ENCODE measurements at regions not wholly inside any gene's neighbourhood (a gene's known extent, or its start where the extent isn't known, plus 50 kb on each side); places are given as distances from the start of the nearest gene placed in this dataset.
A peak's percentile ranks its signal among the peaks of the same experiment; 100 is the strongest.

DNA sequence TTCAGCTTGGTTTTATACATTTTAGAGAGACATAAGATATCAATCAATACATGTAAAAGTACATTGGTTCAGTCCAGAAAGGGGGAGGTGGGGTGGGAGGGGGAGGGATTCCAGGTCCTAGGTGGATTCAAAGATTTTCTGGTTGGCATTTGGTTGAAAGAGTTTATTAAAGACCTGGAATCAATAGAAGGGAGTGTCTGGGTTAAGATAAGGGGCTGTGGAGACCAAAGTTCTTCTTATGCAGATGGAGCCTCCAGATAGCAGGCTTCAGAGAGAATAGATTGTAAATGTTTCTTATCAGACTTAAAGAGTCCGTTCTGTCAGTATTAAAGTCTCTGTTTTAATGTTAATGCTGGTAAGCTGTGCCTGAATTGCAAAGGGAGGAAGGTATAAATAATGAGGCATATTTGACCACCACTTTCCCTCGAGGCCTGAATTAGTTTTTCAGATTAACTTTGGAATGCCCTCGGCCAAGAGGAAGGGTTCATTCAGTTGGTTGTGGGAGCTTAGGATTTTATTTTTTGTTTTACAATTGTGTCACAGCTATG, 169.9 kb downstream of the AASDH start:
- Histone ChIP-seq H3K36me3 (ENCODE audit: control insufficient read depth, insufficient read depth, low read length) (no peaks in the 10 kb centered on the region), H3K27me3 (ENCODE audit: control insufficient read depth, insufficient read depth, low read length) (no peaks in the 10 kb centered on the region), H3K4me1 (ENCODE audit: control insufficient read depth, insufficient read depth, low read length) (peaks cover 26% of the 10 kb centered on the region), H3K9ac (ENCODE audit: low read length) (peak overlapping the region; percentile 12), H3K4me3 (ENCODE audit: low read length) (no peak overlapping the region), H3K9me3 (ENCODE audit: control insufficient read depth, low read length) (no peaks in the 10 kb centered on the region)

DNA sequence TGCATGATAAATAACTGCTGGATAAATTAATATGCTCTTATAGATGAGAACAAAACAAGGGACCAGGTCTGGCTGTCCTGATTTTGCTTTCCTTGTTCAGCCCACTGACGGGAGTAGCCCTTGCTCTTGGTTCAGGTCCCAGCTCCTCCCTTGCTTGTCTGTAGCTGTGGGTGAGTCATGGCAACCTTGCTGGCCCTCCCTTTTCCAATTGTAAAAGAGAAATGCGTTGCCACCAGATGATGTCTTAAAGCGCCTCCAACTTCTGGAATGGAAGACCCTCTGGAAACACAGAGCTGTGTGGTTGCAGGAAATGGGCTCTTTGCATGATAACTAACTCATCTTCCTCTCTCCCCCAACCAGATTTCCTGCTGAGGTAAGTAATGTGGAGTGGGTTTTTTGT, 171.4 kb downstream of the AASDH start:
- H3K4me1 ChIP-seq (ENCODE audit: control insufficient read depth, insufficient read depth, low read length), result peaks cover 31% of the 10 kb centered on the region
- peaks cover 4% of the 10 kb centered on the region for H3K9me3 ChIP-seq (ENCODE audit: control insufficient read depth, low read length)
- no peaks in the 10 kb centered on the region for H3K36me3 ChIP-seq (ENCODE audit: control insufficient read depth, insufficient read depth, low read length)
- no peaks in the 10 kb centered on the region for H3K27me3 ChIP-seq (ENCODE audit: control insufficient read depth, insufficient read depth, low read length)
- H3K4me3 ChIP-seq (ENCODE audit: low read length), result peak overlapping the region; percentile 63
- H3K9ac ChIP-seq (ENCODE audit: low read length), result peak overlapping the region; percentile 79

DNA sequence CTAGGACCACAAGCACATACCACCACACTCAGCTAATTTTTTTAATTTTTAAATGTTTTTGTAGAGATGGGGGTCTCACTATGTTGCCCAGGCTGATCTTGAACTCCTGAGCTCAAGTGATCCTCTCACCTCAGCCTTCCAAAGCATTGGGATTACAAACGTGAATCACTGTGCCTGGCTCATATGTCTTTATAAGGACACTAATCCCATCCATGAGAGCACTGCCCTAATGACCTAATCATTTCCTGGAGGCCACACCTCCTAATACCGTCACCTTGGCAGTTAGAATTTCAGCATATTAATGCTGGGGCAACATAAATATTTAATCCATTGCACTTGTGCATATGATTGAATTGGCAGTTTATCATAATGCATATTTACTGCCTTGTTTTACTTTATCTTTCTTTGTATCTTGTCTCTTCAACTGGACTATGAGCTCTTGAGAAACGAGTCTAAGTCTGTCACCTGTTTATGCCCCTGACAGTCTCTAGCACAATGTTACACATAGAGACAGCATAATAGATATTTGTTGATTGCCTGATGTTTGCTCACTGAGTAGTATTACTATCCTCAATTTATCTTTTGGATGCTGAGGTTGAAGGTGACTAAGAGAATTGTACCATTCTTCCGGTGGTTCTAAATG, 172.0 kb downstream of the AASDH start:
- H3K36me3 ChIP-seq (ENCODE audit: control insufficient read depth, insufficient read depth, low read length), result no peaks in the 10 kb centered on the region
- peak overlapping the region; percentile 79 for H3K9ac ChIP-seq (ENCODE audit: low read length)
- H3K4me1 ChIP-seq (ENCODE audit: control insufficient read depth, insufficient read depth, low read length), result peaks cover 31% of the 10 kb centered on the region
- no peak overlapping the region for H3K4me3 ChIP-seq (ENCODE audit: low read length)
- peaks cover 4% of the 10 kb centered on the region for H3K9me3 ChIP-seq (ENCODE audit: control insufficient read depth, low read length)
- no peaks in the 10 kb centered on the region for H3K27me3 ChIP-seq (ENCODE audit: control insufficient read depth, insufficient read depth, low read length)

DNA sequence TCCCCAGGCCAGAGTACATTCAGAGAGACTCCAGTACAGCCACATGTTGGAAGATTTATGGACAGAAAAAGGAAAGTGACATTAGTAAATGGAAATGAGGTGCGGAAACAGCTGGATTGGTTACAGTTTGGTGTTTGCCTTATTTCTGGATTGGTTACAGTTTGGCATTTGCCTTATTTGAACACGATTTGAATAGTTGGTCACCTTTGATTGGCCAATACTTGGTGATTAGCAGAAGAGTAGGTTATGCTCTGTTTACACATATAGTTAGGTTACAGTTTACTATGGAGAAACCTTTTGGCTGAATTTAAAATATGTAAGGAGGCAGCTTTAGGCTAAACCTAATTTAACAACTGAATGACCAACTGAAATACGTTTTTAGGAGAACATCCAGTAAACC, 173.7 kb downstream of the AASDH start:
- Histone ChIP-seq H3K27me3 (ENCODE audit: control insufficient read depth, insufficient read depth, low read length) (no peaks in the 10 kb centered on the region), H3K4me3 (ENCODE audit: low read length) (no peak overlapping the region), H3K36me3 (ENCODE audit: control insufficient read depth, insufficient read depth, low read length) (no peaks in the 10 kb centered on the region), H3K9me3 (ENCODE audit: control insufficient read depth, low read length) (peaks cover 4% of the 10 kb centered on the region), H3K4me1 (ENCODE audit: control insufficient read depth, insufficient read depth, low read length) (peaks cover 24% of the 10 kb centered on the region), H3K9ac (ENCODE audit: low read length) (no peak overlapping the region)

DNA sequence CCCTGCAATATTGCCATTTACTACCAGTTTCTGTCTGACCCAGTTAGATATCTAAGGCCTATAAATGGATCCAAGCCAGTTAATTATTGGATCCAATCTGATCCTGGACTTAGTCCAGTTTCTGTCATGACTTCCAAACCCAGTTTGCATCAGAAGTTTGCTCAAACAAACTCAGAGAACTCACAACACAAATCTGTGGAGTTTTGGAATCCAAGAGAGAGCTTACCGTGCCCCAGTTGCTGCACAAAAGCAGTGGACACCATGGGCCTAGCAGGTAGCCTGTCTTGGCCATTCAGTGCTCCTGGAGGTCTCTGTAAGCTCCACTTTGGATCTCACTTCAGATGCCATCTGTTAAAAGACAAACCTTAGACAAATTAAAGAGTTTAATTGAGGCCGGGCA, 174.5 kb downstream of the AASDH start:
- Histone ChIP-seq H3K36me3 (ENCODE audit: control insufficient read depth, insufficient read depth, low read length) (no peaks in the 10 kb centered on the region), H3K4me3 (ENCODE audit: low read length) (no peak overlapping the region), H3K27me3 (ENCODE audit: control insufficient read depth, insufficient read depth, low read length) (no peaks in the 10 kb centered on the region), H3K9me3 (ENCODE audit: control insufficient read depth, low read length) (peaks cover 4% of the 10 kb centered on the region), H3K4me1 (ENCODE audit: control insufficient read depth, insufficient read depth, low read length) (peaks cover 22% of the 10 kb centered on the region), H3K9ac (ENCODE audit: low read length) (no peak overlapping the region)

DNA sequence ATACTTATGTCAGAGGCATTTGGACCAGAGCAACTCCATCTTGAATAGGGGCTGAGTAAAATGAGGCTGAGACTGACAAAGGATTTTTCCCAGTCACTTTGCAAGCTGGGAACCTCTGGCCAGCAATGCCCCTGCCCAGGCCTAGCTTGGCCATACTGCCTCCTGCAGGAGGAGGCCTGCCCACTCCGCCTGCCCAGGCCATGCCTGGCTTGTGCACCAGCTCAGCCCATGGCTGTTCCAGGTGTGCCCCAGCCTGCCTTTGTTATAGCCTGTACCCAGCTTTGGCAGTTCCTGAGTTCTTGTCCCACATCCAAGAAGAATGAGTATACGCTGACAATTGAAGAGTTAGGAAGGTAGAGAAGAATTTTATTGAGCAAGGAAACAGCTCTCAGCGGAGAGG, 176.1 kb downstream of the AASDH start:
- H3K4me3 ChIP-seq (ENCODE audit: low read length), result no peak overlapping the region
- H3K9ac ChIP-seq (ENCODE audit: low read length), result no peak overlapping the region
- no peaks in the 10 kb centered on the region for H3K36me3 ChIP-seq (ENCODE audit: control insufficient read depth, insufficient read depth, low read length)
- peaks cover 4% of the 10 kb centered on the region for H3K9me3 ChIP-seq (ENCODE audit: control insufficient read depth, low read length)
- H3K27me3 ChIP-seq (ENCODE audit: control insufficient read depth, insufficient read depth, low read length), result no peaks in the 10 kb centered on the region
- H3K4me1 ChIP-seq (ENCODE audit: control insufficient read depth, insufficient read depth, low read length), result peaks cover 20% of the 10 kb centered on the region

GRCh38 chr4:56210397-56210796, 176.9 kb downstream of the AASDH start:
- Histone ChIP-seq H3K4me1 (ENCODE audit: control insufficient read depth, insufficient read depth, low read length) (peaks cover 12% of the 10 kb centered on the region), H3K36me3 (ENCODE audit: control insufficient read depth, insufficient read depth, low read length) (no peaks in the 10 kb centered on the region), H3K9me3 (ENCODE audit: control insufficient read depth, low read length) (peaks cover 4% of the 10 kb centered on the region), H3K27me3 (ENCODE audit: control insufficient read depth, insufficient read depth, low read length) (no peaks in the 10 kb centered on the region), H3K4me3 (ENCODE audit: low read length) (no peak overlapping the region), H3K9ac (ENCODE audit: low read length) (no peak overlapping the region)

- Histone ChIP-seq H3K9ac (ENCODE audit: low read length) (no peak overlapping the region), H3K4me3 (ENCODE audit: low read length) (no peak overlapping the region), H3K4me1 (ENCODE audit: control insufficient read depth, insufficient read depth, low read length) (peaks cover 11% of the 10 kb centered on the region), H3K36me3 (ENCODE audit: control insufficient read depth, insufficient read depth, low read length) (no peaks in the 10 kb centered on the region), H3K9me3 (ENCODE audit: control insufficient read depth, low read length) (peaks cover 4% of the 10 kb centered on the region), H3K27me3 (ENCODE audit: control insufficient read depth, insufficient read depth, low read length) (no peaks in the 10 kb centered on the region)
Observed at GRCh38 chr4:56209767-56210166, 177.5 kb downstream of the AASDH start.

GRCh38 chr4:56208103-56208502, 179.2 kb downstream of the AASDH start:
- no peaks in the 10 kb centered on the region for H3K27me3 ChIP-seq (ENCODE audit: control insufficient read depth, insufficient read depth, low read length)
- no peak overlapping the region for H3K9ac ChIP-seq (ENCODE audit: low read length)
- H3K4me1 ChIP-seq (ENCODE audit: control insufficient read depth, insufficient read depth, low read length), result peaks cover 11% of the 10 kb centered on the region
- no peak overlapping the region for H3K4me3 ChIP-seq (ENCODE audit: low read length)
- H3K36me3 ChIP-seq (ENCODE audit: control insufficient read depth, insufficient read depth, low read length), result no peaks in the 10 kb centered on the region
- peaks cover 4% of the 10 kb centered on the region for H3K9me3 ChIP-seq (ENCODE audit: control insufficient read depth, low read length)

DNA sequence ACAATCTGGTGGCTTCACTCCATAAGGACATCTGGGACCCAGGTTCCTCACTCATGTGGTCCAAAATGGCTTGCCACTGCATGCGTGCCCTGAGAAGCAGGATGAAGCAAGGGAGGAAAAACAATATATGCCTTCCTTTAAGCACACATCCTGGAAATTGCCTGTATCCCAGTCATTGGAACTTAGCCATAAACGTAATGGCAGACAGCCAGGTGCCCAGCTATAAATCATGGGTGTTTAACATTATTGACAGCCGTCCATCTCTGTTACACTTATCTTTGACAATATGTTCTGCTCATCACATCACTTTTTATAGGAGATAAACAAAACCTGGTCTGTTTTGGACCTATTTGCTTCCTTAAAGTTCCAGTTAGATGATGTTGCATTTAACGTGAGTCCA, 181.0 kb downstream of the AASDH start:
- H3K27me3 ChIP-seq (ENCODE audit: control insufficient read depth, insufficient read depth, low read length), result no peaks in the 10 kb centered on the region
- no peaks in the 10 kb centered on the region for H3K4me1 ChIP-seq (ENCODE audit: control insufficient read depth, insufficient read depth, low read length)
- H3K4me3 ChIP-seq (ENCODE audit: low read length), result no peak overlapping the region
- H3K36me3 ChIP-seq (ENCODE audit: control insufficient read depth, insufficient read depth, low read length), result no peaks in the 10 kb centered on the region
- H3K9me3 ChIP-seq (ENCODE audit: control insufficient read depth, low read length), result peaks cover 2% of the 10 kb centered on the region
- no peak overlapping the region for H3K9ac ChIP-seq (ENCODE audit: low read length)

DNA sequence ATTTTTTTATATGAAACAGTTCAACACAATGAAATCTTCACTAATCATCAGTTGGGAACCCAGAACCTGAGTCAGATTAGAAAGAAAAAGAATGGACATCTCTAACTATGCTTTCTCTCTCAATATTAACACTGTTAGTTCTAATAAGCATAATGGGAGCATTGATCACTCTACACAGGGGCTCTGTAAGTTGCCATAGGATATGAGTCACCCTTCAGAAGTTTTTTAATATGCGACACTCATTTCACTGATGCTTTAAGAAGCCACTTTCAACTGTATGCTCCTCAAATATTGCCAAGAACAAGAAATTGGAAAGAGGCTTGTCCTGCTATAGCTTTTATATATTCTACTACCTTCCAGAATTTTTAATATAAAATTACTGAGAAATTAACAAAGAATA, 187.0 kb downstream of the AASDH start:
- Histone ChIP-seq H3K9ac (ENCODE audit: low read length) (no peak overlapping the region), H3K27me3 (ENCODE audit: control insufficient read depth, insufficient read depth, low read length) (no peaks in the 10 kb centered on the region), H3K36me3 (ENCODE audit: control insufficient read depth, insufficient read depth, low read length) (no peaks in the 10 kb centered on the region), H3K4me1 (ENCODE audit: control insufficient read depth, insufficient read depth, low read length) (peaks cover 3% of the 10 kb centered on the region), H3K9me3 (ENCODE audit: control insufficient read depth, low read length) (no peaks in the 10 kb centered on the region), H3K4me3 (ENCODE audit: low read length) (no peak overlapping the region)

- H3K4me1 ChIP-seq (ENCODE audit: control insufficient read depth, insufficient read depth, low read length), result peaks cover 3% of the 10 kb centered on the region
Observed at GRCh38 chr4:56198265-56198664, 189.0 kb downstream of the AASDH start.

GRCh38 chr4:56197387-56197786, 189.9 kb downstream of the AASDH start:
- Histone ChIP-seq H3K36me3 (ENCODE audit: control insufficient read depth, insufficient read depth, low read length) (no peaks in the 10 kb centered on the region), H3K4me1 (ENCODE audit: control insufficient read depth, insufficient read depth, low read length) (peaks cover 3% of the 10 kb centered on the region), H3K27me3 (ENCODE audit: control insufficient read depth, insufficient read depth, low read length) (no peaks in the 10 kb centered on the region), H3K9me3 (ENCODE audit: control insufficient read depth, low read length) (no peaks in the 10 kb centered on the region), H3K9ac (ENCODE audit: low read length) (no peak overlapping the region), H3K4me3 (ENCODE audit: low read length) (no peak overlapping the region)

More at GRCh38 chr4:56198265-56198664, 189.0 kb downstream of the AASDH start:
- no peaks in the 10 kb centered on the region for H3K27me3 ChIP-seq (ENCODE audit: control insufficient read depth, insufficient read depth, low read length)
- no peak overlapping the region for H3K4me3 ChIP-seq (ENCODE audit: low read length)
- no peaks in the 10 kb centered on the region for H3K9me3 ChIP-seq (ENCODE audit: control insufficient read depth, low read length)
- no peaks in the 10 kb centered on the region for H3K36me3 ChIP-seq (ENCODE audit: control insufficient read depth, insufficient read depth, low read length)
- no peak overlapping the region for H3K9ac ChIP-seq (ENCODE audit: low read length)

All from mucosa of stomach (tissue), 1 donor.